ENCODE measurements at regions not wholly inside any gene's neighbourhood (a gene's known extent, or its start where the extent isn't known, plus 50 kb on each side); places are given as distances from the start of the nearest gene placed in this dataset.

- no peak for TF ChIP-seq CTCF (IDR thresholded peaks at IDR 0.05)
- TF ChIP-seq POLR2A (IDR thresholded peaks at IDR 0.05) = no peak
Measured at GRCh38 chr3:40969341-40969740, 230.0 kb upstream of the CTNNB1 start.

All from heart left ventricle (tissue), 13 donors.